ENCODE measurements at regions not wholly inside any gene's neighbourhood (a gene's known extent, or its start where the extent isn't known, plus 50 kb on each side); places are given as distances from the start of the nearest gene placed in this dataset.

DNA sequence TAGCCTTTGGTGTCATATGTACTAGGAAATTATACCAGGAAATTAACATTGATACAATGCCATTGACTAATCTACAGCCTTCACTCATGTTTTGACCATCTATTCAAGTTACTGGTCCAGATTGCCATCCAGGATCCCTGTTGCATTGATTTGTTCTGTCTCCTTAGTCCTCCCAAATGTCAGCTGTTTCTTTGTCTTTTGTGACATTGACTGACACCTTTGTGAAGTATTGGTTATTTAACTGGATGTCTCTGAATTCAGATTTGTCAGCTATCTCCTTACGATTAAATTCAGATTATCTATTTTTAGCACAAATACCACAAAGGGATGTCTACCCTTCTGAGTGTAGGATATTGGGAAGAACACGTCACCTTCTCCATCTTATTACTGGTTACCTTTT, 73.7 kb upstream of the CTNND2 start:
- CTCF ChIA-PET = no interaction called here
- no peaks in the 10 kb centered on the region for H3K4me1 ChIP-seq (ENCODE audit: control insufficient read depth in 1 of 2, insufficient read depth in 2 of 2, low read length in 2 of 2)
- DNase-seq (ENCODE audit: low read depth, low spot score) (no peak), ATAC-seq (no peak)
- no peak overlapping the region for H3K4me2 ChIP-seq (ENCODE audit: low read length)
- RAD21 ChIA-PET (ENCODE audit: low non-redundant PET in 1 of 2, low total read pairs in 2 of 2, uncharacterized antibody in 2 of 2, unreplicated experiment in 2 of 2) = no interaction called here
- H3K27ac ChIP-seq (ENCODE audit: low read depth, low read length) = no peak overlapping the region
- H3K9me2 ChIP-seq (ENCODE audit: insufficient read depth) = no peaks in the 10 kb centered on the region
- peaks cover 6 to 22% of the 10 kb centered on the region in 2 experiments; a peak in 2 of 4 replicates for H3K9me3 ChIP-seq (ENCODE audit: control insufficient read depth in 1 of 2, insufficient read depth in 1 of 2, low read depth in 1 of 2, low read length in 2 of 2)
- intact Hi-C loops (cut with micrococcal nuclease) = no loop called here
- no peaks in the 10 kb centered on the region for H3K27me3 ChIP-seq (ENCODE audit: insufficient read depth, low read length)
- no peaks in the 10 kb centered on the region for H4K20me1 ChIP-seq (ENCODE audit: insufficient read depth)
- BruUV-seq (replicated peaks) = no TSS peak
- no peaks in the 10 kb centered on the region for H3K36me3 ChIP-seq (ENCODE audit: control insufficient read depth in 1 of 2, insufficient read depth in 2 of 2, low read length in 2 of 2)
- H3K79me2 ChIP-seq (ENCODE audit: insufficient read depth, low read length) = no peaks in the 10 kb centered on the region
- no peak overlapping the region for H3K4me3 ChIP-seq (replicated peaks in 1 of 2; ENCODE audit: low read depth in 1 of 2, low read length in 2 of 2)
- no peak overlapping the region for H3K9ac ChIP-seq (ENCODE audit: low read length)
- POLR2A ChIA-PET = no interaction called here
- H2AFZ ChIP-seq (ENCODE audit: low read depth, low read length, poor library complexity, severe bottlenecking) = no peak overlapping the region
- TF ChIP-seq ZFX (IDR thresholded peaks at IDR 0.05) (no peak), EZH2 (IDR thresholded peaks at IDR 0.05) (no peak)
- TF ChIP-seq, protein P1, sequence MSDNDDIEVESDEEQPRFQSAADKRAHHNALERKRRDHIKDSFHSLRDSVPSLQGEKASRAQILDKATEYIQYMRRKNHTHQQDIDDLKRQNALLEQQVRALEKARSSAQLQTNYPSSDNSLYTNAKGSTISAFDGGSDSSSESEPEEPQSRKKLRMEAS (IDR thresholded peaks at IDR 0.05) = no peak
- TF ChIP-seq, protein P2, sequence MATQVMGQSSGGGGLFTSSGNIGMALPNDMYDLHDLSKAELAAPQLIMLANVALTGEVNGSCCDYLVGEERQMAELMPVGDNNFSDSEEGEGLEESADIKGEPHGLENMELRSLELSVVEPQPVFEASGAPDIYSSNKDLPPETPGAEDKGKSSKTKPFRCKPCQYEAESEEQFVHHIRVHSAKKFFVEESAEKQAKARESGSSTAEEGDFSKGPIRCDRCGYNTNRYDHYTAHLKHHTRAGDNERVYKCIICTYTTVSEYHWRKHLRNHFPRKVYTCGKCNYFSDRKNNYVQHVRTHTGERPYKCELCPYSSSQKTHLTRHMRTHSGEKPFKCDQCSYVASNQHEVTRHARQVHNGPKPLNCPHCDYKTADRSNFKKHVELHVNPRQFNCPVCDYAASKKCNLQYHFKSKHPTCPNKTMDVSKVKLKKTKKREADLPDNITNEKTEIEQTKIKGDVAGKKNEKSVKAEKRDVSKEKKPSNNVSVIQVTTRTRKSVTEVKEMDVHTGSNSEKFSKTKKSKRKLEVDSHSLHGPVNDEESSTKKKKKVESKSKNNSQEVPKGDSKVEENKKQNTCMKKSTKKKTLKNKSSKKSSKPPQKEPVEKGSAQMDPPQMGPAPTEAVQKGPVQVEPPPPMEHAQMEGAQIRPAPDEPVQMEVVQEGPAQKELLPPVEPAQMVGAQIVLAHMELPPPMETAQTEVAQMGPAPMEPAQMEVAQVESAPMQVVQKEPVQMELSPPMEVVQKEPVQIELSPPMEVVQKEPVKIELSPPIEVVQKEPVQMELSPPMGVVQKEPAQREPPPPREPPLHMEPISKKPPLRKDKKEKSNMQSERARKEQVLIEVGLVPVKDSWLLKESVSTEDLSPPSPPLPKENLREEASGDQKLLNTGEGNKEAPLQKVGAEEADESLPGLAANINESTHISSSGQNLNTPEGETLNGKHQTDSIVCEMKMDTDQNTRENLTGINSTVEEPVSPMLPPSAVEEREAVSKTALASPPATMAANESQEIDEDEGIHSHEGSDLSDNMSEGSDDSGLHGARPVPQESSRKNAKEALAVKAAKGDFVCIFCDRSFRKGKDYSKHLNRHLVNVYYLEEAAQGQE (IDR thresholded peaks at IDR 0.05; ENCODE audit: low read depth) = no peak

DNA sequence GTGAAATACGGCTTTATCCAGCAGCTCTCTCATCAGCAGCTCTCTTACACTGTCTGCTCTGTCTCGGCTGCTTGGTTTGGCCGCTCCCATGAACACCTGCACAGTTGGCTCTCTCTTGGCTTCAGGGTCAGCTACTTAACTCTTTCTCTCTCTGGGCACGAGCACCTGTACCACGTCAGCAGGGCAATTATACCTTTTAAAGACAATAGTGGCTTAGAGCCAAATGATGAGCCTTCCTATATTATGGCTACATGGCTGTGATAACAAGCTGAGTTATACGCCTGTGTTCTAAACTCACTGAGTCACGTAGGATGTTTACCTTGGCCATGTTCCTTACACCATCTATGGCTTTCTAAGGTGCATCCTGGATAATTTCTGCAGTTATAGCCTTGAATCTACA, 69.2 kb upstream of the CTNND2 start:
- no peak for ATAC-seq
- intact Hi-C loops (cut with micrococcal nuclease) = no loop called here
- H3K4me2 ChIP-seq (ENCODE audit: low read length) = no peak overlapping the region
- TF ChIP-seq, protein P2 (IDR thresholded peaks at IDR 0.05; ENCODE audit: low read depth) = no peak
- TF ChIP-seq CBX3 (IDR thresholded peaks at IDR 0.05; ENCODE audit: low read depth) = no peak
- TF ChIP-seq EZH2phosphoT487 (IDR thresholded peaks at IDR 0.05; ENCODE audit: borderline replicate concordance) = no peak
- no peak for TF ChIP-seq SRF (IDR thresholded peaks at IDR 0.05; ENCODE audit: low read depth)
- TF ChIP-seq, protein P1 (IDR thresholded peaks at IDR 0.05) = no peak
- TF ChIP-seq JUND (IDR thresholded peaks at IDR 0.05) = no peak
- no peak for TF ChIP-seq RAD21 (IDR thresholded peaks at IDR 0.05; ENCODE audit: low read depth)
- no peak for TF ChIP-seq CEBPB (IDR thresholded peaks at IDR 0.05; ENCODE audit: low read depth)
- no peak for TF ChIP-seq EZH2 (IDR thresholded peaks at IDR 0.05)
- TF ChIP-seq YY1 (IDR thresholded peaks at IDR 0.05; ENCODE audit: extremely low read depth, insufficient replicate concordance, low read depth, low read length) = no peak
- TF ChIP-seq ZNF274 (IDR thresholded peaks at IDR 0.05; ENCODE audit: low read depth, low read length) = no peak
- no peak for TF ChIP-seq POLR2AphosphoS5 (IDR thresholded peaks at IDR 0.05; ENCODE audit: low read depth, low read length)
- TF ChIP-seq TCF7L2 (IDR thresholded peaks at IDR 0.05; ENCODE audit: borderline replicate concordance, extremely low read depth, insufficient read depth, insufficient read length) = no peak

More for the DNA sequence above, 69.2 kb upstream of the CTNND2 start:
- no TSS peak for BruUV-seq (replicated peaks)
- ChIA-PET POLR2A (no interaction called here), CTCF (no interaction called here), RAD21 (ENCODE audit: low non-redundant PET in 1 of 2, low total read pairs in 2 of 2, uncharacterized antibody in 2 of 2, unreplicated experiment in 2 of 2) (no interaction called here)
- no peaks in the 10 kb centered on the region for H4K20me1 ChIP-seq (ENCODE audit: insufficient read depth)
- no peak overlapping the region for H3K27ac ChIP-seq (ENCODE audit: low read depth, low read length)
- H3K36me3 ChIP-seq (ENCODE audit: control insufficient read depth in 1 of 2, insufficient read depth in 2 of 2, low read length in 2 of 2) = no peaks in the 10 kb centered on the region
- H3K79me2 ChIP-seq (ENCODE audit: insufficient read depth, low read length) = no peaks in the 10 kb centered on the region
- H3K9me3 ChIP-seq (ENCODE audit: control insufficient read depth in 1 of 2, insufficient read depth in 1 of 2, low read depth in 1 of 2, low read length in 2 of 2) = peaks cover 6 to 20% of the 10 kb centered on the region in 2 experiments; a peak in 1 of 4 replicates
- no peaks in the 10 kb centered on the region for H3K4me1 ChIP-seq (ENCODE audit: control insufficient read depth in 1 of 2, insufficient read depth in 2 of 2, low read length in 2 of 2)
- no peaks in the 10 kb centered on the region for H3K27me3 ChIP-seq (ENCODE audit: insufficient read depth, low read length)
- no peaks in the 10 kb centered on the region for H3K9me2 ChIP-seq (ENCODE audit: insufficient read depth)
- no peak overlapping the region for H3K4me3 ChIP-seq (replicated peaks in 1 of 2; ENCODE audit: low read depth in 1 of 2, low read length in 2 of 2)
- DNase-seq (ENCODE audit: low read depth, low spot score) = no peak
- H2AFZ ChIP-seq (ENCODE audit: low read depth, low read length, poor library complexity, severe bottlenecking) = no peak overlapping the region
- no peak overlapping the region for H3K9ac ChIP-seq (ENCODE audit: low read length)

All from HCT116 (cell line).